GM04503 (cell line): ENCODE measurements at regions not wholly inside any gene's neighbourhood (a gene's known extent, or its start where the extent isn't known, plus 50 kb on each side); places are given as distances from the start of the nearest gene placed in this dataset.
"Not testable (repeated sequence)": the region's sequence is repeated elsewhere in the genome, so short reads cannot be mapped to it uniquely, and the experiment has no call there.

Experiments used
- DNase-seq: peaks from one replicate; pipeline ENCODE4 v3.0.0-alpha.2; 2012; ENCODE audit warnings: low read depth

DNA sequence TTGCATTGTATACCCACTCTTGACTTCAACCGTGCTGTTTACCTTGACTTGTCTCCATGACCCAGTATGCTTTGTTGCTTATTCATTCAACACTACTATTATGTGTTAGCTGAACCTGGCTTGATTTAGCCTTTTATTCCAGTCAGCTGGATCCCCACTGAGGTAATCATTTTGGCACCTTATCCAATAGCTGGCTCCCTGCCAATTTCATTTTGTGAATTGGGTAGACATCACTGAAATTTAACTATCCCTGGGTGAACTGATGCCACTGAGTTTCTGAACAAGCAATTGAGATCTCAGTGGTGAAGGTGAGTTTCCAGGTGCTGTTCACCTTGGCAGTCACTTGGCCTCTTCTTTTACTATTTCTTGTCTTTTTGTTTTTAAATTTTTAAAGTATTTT lies 584.3 kb downstream of the ADCYAP1 start:
- no peak for DNase-seq

DNA sequence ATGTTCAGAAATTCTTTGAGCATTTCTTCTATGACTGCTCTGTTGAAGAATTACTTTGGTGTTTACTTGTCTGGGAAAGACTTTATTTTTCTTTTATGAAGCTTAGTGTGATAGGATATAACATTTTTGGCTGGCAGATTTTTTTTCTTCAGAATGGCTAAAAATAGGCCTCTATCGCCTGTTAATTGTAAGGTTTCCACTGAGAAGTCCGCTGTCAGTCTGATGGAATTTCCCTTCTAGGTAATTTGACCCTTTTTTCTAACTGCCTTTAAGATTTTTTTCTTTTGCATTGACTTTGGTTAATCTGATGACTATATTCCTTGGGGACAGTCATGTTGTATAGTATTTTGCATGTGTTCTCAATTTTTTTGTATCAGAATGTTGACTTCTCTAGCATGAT lies 590.7 kb downstream of the ADCYAP1 start:
- DNase-seq: no peak

DNA sequence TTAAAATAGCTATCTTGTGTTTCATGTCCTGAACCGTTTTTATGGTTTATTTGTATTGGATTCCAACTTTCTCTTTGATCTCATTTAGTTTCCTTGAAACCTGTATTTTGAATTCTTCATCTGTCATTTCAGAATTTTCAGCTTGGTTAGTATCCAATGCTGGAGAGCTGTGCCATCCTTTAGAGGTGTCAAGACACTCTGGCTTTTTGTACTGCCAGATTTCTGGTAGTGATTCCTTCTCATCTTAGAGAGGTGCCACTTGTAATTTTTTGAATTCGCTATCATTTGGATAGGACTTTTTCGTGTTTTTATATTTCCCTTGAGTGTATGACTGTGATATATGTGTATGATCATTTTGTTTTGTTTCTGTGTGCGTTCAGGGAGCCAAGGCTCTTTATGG lies 591.4 kb downstream of the ADCYAP1 start:
- no peak for DNase-seq

DNA sequence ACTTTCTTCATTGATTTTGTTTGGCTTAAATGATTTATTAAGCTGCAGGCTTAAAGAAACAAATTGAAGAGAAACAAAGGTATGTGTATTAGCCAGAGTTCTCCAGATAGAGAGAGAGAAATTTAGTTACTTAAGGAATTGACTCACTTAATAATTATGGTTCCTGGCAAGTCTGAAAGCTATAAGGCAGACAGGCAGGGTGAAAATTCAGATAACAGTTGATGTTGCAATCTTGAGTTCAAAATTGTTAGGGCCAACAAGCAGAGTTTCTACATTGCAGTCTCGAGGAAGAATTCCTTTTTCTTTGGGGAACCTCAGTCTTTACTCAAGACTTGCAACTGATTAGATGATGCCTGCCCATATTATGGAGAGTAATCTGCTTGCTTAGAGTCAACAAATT lies 593.5 kb downstream of the ADCYAP1 start:
- no peak for DNase-seq

DNA sequence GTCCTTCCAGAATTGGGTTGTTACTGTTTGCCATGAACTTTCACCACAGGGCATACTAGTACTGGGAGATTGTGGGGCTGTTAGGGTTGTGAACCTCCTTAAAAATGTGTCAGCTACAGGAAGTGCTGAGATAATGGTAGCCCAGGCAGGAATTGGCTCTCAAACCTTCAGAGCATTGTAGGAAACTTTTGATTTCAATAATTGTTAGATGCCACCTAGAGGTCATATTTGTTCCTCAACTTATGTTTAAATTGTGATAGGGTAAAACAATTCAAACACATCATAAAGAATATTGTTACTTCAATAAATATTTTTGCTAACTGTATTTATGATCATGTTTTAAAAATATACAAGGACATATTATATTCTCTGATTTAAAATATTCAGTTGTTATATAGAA lies 594.6 kb downstream of the ADCYAP1 start:
- no peak for DNase-seq

DNA sequence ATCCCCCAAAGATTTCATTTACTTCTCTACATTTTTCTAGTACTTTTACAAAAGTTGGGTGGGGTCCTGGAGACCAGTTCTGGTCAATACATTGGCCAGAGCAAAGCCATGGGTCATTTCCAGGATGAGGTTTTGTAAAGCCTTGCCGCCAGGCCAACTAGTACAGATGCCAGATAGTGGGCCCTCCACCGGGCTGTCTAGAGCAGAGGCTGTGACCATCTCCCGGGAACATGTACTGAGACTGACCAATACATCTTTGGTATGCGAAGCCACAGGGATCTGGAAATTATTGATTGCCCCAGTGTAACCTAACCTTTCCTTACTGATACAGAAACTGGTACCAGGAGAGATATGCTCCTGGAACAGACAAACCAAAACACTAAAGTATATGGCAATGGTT lies 599.2 kb downstream of the ADCYAP1 start:
- no peak for DNase-seq

DNA sequence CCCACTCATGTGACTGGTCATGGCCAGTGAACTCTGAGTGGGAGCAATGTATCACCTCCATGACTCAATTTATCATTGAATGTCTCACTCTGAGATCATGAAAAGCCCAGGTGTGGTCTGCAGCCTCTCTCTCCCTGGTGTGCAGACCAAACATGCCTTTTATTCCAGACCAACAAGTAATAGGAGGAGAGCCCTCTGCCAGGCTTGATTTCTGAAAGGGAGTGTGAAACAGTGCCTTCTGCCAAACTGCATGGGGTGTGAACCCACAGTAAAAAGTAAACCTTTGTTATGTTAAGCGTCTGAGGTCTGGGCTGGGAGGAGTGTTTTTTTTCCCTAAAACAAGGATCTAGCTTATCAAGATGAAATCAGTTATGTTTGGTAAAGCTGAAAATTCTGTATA lies 601.2 kb downstream of the ADCYAP1 start:
- DNase-seq: no peak

DNA sequence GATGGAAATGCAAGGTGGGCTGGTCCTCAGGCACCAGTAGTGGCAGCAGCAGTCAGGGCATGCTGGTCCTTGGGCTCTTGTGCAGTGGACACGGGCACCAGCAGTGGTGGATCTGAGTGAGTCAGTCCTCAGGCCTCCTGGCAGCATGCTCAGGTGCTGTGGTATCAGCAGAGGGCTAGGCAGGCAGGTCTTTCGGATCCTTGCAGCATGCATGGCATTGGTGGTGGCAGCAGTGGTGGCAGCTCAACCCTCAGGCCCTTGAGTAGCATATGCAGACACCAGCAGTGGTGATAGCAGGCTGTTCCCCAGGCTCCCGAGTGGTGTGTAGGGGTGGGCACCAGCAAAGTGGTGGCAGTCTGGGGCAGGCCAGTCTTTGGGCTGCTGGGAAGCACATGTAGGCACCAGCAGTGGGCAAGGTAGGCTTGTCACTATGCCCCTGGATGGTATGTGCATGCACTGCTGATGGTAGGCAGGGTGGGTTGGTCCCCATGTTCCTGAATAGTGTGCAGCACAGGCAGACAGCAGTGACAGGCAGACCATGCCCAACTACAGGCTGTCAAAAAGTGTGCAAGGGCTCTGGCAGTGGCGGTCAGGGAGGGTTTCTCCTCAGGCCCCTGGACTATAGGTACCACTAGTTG lies 606.0 kb downstream of the ADCYAP1 start:
- DNase-seq: no peak

DNA sequence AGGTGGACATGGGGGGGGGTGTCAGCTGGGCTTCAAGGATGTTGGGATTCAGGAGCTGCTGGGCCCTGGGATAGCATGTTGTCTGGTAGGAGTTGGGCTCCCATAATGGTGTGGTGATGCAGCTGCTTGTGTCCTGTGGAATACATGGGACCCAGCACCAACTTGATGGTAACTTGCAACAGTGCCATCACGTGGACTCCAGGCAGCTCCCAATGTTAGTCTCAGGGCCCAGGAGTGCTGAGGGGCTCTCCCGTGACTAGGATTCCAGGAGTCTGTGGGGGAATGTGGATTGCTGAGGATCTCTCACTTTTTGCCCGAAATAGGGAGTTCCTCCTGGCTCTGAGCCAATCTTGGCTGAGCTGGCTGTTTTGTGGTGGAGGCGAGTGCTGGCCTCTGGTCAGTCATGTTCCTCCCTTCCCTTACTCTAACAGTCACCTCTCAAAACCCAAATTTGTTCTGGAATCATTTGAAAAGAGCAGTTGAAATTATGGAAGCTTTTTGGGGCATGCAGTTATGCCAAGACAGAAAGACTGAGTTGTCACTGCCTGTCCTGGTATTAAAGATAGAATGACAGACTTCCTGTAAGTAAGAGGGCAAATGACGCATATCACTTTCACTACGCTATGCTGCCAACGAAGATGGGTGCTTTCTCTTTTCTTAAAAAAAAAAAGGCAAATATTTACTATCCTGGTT lies 607.1 kb downstream of the ADCYAP1 start:
- DNase-seq: no peak

DNA sequence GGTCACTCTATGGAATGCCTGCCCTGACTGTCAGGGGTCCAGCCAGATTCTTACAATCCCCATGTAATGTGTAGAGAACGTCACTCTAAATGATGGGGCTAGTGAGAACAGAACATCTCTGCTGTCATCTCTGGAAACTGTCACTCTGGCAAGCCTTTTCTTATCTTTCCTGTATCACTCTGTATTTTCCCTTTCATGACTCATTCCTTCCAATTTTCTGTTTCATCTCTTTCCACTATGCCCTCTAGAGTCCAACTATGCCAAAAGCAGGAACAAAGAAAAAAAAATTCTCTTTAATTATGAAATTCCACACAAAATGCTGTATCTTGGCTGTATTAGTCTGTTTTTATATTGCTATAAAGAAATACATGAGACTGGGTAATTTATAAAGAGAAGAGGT lies 608.8 kb downstream of the ADCYAP1 start:
- no peak for DNase-seq

DNA sequence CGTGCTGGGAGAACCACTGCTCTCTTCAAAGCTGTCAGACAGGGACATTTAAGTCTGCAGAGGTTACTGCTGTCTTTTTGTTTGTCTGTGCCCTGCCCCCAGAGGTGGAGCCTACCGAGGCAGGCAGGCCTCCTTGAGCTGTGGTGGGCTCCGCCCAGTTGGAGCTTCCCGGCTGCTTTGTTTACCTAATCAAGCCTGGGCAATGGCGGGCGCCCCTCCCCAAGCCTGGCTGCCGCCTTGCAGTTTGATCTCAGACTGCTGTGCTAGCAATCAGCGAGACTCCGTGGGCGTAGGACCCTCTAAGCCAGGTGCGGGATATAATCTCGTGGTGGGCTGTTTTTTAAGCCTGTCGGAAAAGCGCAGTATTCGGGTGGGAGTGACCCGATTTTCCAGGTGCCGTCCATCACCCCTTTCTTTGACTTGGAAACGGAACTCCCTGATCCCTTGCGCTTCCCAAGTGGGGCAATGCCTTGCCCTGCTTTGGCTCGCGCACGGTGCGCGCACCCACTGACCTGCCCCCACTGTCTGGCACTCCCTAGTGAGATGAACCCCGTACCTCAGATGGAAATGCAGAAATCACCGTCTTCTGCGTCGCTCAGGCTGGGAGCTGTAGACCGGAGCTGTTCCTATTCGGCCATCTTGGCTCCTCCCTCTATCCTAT lies 617.0 kb downstream of the ADCYAP1 start:
- DNase-seq: not testable (repeated sequence)

DNA sequence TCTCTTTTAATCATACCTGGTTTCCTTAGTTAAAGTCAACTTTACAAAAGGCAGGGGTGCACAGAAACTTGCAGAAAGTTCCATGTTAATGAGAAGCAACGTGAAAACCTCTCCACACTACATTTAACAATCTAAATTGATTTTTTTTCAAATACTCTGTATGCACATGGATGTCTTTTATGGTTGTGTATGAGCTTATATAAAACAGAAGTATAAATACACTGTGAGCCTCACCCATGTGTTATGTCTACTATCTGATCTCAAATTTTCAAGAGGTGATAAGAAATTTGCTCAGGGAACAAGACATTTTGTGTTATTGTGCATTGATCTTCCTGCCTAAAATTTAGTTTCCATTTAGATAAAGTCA lies 617.6 kb downstream of the ADCYAP1 start:
- no peak for DNase-seq

DNA sequence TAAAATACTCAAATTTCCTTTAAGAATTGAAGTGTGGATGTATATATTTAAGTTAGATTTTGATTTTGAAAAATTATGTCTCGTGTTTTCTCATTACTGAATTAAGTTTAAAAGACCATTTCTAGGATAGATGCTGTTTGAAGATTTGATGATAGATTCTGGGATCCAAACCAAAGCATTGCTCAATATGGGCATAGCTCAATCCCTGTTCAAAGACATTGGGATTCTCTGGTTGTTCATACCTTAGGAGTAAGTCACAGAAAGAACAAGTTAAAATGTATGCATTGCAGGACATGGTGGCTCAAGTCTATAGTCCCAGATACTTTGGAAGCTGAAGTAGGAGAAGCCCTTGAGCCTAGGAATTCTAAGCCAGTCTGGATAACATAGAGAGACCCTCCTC lies 622.3 kb downstream of the ADCYAP1 start:
- DNase-seq: no peak

DNA sequence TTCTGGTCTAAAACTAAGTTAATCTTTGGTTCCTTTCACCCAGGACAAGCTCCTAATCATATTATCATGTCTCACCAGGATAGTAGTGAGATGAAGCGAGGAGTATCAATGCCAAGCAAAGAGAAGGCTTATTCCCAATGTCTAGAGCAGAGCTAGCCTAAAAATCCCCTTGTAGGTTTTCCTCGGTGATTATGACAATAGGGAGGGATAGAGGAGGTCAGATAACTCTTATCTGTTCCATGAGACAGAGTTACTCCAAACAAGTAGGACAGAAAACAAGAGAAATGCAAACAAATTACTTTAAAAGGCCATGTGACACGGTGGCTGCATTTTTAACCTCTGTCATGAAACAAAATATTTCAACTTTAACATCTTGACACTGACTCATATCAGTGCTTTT lies 623.1 kb downstream of the ADCYAP1 start:
- DNase-seq: no peak

DNA sequence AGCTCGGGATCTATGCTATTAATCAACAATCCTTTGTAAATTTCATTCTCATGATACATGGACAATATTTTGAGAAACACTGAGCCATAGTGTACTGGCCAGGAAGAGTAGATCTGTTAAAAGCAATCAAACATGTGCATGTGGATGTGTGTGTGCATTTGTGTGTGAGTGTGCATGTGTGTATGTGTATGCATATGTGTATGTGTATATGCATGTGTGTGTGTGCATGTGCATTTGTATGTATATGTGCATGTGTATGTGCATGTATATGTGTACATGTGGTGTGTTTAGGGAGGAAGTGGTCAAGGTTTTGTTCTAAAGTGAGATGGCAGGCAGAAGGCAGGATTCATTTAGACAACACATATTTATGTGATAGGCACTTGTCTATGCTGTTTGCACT lies 623.8 kb downstream of the ADCYAP1 start:
- no peak for DNase-seq

DNA sequence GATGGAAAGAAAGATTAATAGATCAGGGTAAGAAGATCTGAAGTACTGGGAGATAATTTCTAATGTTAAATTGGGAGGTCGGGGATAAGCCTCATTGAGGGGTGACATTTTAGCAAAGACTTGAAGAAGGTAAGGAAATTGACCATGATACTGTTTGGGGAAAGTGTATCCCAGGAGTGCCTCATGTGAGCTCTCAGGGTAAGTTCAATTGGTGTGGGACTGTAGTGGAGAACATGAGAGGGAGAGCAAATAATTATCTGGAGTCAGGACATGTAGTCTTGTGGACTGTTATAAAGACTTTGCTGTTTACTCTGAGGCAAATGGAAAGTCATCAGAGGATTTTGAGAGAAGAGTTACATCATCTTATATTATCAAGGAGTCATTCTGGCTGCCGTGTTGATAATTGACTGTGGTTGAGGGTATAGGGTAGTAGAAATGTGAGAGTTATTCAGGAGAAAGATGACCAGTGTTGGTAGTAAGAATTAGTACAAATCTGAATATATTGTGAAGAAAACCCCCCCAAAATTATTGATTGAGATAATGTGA lies 624.4 kb downstream of the ADCYAP1 start:
- DNase-seq: no peak

DNA sequence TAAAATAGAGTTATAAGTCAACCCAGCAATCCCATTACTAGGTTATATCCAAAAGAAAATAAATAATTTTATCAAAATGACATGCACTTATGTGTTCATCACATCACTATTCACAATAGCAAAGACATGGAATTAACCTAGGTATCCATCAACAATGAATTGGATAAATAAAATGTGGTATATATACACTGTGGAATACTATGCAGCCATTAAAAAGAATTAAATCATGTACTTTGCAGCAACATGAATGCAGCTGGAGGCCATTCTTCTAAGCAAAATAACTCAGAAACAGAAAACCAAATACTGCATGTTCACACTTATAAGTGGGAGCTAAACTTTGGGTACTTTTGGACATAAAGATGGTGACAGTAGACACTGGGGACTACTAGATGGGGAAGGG lies 626.0 kb downstream of the ADCYAP1 start:
- DNase-seq: no peak

DNA sequence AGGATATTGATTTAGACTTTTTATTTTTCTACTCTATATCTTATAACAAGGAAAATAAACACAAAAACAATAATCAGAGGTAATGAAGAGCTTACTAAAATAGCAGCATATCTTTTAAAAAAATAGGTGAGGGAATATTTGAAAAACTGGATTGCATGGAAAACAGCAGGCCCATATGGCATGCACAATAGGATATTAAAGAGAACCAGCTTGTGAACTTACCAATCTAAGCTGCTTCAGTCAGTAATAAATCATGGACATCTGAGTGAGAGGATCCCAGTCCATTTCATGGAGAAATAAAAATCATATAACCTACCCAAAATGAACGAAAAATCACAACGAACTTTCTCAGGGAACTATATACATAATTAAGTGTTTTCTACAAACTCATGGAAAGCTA lies 634.6 kb downstream of the ADCYAP1 start:
- DNase-seq: no peak

DNA sequence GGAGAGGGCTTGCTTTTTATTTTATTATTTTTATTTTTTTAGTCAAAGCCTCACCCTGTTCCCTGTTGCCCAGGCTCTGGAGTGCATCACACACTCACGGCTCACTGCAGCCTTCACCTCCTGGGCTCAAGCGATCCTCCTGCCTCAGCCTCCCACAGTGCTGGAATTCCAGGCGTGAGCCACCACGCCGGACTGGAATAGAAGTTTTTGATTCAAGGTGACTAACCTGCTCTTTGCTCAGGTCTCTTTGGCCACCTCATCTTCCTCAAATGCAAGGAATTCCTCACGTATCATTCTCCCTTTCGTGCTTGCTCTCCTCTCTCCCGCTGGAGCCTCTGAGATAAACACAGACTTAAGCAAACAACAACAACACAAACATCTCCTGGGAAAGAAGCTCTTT lies 636.8 kb downstream of the ADCYAP1 start:
- no peak for DNase-seq

DNA sequence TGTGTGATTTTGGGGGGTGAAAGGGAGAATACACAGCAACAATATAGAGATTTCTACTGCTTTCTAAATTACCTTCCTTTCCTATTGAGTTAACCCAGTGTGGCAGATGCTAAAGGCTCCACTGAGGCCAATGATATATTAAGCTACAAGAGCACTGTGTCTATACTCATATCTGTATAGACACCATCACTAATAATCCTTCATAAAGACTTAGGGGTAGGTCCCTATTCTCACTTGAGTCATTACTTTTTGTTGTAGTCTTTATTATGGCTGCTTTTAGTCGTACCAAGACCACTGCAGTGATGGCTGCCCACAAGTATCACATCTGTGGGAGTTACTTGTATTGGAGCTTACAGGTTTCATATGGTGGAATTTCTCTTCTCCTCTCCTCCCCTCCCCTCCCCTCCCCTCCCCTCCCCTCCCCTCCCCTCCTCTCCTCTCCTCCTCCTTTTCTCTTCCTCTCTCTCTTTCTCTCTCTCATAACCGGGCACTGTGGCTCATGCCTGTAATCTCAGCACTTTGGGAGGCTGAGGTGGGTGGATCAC lies 637.6 kb downstream of the ADCYAP1 start:
- DNase-seq: no peak

DNA sequence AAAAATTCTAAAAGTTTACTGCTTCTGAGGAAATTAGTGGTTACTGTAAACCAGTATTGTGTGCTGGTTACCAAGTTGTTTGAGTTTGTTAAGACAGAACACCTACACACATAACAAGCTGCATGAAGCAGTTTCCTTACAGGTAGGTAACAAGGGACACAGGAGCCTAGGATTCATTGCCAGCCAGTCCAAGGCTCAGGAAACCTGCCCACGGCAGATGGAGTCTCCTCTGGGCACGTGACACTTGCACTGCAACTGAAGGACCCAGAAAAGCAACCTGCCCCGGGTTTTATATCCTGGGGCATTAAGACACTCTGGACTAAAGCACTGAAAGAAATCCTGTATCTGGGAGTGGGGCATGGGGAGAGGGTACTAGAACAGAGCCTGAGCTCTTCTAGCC lies 639.3 kb downstream of the ADCYAP1 start:
- DNase-seq: no peak

DNA sequence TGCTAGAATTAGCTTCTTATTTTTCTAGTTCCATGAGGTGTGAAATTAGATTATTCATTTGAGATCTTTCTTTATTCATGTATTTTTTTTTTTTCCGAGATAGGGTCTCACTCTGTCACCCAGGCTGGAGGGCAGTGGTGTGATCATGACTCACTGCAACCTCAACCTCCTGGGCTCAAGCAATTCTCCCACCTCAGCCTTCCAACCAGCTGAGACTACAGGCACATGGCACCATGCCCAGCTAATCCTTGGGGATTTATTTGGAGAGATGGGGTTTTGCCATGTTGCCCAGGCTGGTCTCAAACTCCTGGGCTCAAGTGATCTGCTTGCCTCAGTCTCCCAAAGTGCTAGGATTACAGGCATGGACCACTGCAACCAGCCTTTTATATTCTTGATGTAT lies 653.0 kb downstream of the ADCYAP1 start:
- not testable (repeated sequence) for DNase-seq

DNA sequence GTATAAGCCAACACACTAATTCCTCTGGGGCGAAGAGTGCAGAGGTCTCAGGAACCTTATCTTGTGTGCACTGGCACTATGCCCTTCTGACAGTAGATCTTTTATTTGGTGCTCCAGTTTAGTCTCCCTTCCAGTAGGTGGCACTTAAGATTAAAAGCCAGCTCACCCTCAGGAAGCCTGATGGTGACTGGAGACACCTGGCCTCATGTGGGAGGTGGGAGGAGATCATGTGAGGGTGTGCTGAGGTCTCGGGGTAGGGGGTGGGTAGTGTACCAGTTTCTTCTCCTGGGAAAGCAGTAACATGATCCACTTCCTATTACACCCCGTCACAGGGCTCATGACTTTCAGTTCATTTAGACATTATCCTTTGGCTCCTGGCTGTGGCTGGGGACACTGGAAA lies 654.9 kb downstream of the ADCYAP1 start:
- no peak for DNase-seq
